HG03060 (cell line): ENCODE measurements at regions not wholly inside any gene's neighbourhood (a gene's known extent, or its start where the extent isn't known, plus 50 kb on each side); places are given as distances from the start of the nearest gene placed in this dataset.
"Not testable (repeated sequence)": the region's sequence is repeated elsewhere in the genome, so short reads cannot be mapped to it uniquely, and the experiment has no call there.

ENCODE experiments used
- ATAC-seq: cut with Tn5 transposase; IDR thresholded peaks from one replicate; pipeline ENCODE4 v1.9.1; 2021; ENCODE audit warnings: low read depth, moderate number of reproducible peaks; ENCODE audit not compliant: unreplicated experiment

DNA sequence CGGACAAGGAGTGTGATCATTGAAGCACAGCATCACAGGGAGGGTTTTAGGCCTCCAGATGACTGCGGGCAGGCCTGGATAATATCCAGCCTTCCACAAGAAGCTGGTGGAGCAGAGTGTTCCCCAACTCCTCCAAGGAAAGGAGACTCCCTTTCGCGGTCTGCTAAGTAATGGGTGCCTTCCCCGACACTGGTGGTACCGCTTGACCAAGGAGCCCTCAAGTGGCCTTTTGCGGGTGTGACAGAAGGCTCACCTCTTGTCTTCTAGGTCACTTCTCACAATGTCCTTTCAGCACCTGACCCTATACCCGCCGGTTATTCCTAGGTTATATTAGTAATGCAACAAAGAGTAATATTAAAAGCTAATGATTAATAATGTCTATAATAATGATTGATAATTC is 882.4 kb downstream of the DIPK2A start:
- ATAC-seq: not testable (repeated sequence)

DNA sequence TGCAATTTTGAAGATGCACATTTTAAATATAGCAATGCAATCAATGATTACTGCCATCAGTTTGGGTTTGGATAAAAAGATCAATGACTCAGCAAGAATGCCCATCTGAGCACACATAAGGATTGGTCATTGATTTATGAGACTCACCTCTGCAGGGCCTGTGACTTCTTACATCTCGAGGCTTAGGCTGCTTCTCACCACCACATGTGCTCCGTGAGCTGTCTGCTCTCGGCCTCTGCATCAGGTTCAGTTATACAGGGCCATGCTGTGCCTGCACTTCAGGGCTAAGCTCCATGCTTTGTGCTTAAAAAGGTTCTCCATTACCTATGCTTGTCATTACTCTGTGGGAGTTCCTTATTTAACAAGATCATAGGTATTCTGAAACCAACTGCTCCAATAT is 887.5 kb downstream of the DIPK2A start:
- ATAC-seq: no peak

DNA sequence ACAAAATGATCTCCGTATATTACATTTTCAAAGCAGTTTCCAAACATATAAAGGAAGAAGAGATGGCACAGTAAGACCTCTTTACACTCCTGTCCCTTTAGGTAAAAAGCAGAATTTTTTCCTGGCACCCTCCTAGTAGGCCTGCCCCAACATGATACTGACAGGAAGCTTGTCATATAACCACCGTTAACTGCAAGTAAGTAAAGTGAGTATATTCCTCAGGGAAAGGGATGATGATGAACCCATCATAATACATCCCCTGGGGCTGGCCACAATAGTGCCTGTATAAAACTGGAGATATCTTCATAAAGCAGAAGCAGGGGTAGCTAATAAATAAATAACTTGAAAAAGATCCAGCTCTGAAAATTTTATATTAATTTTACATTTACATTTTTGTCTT is 893.0 kb downstream of the DIPK2A start:
- no peak for ATAC-seq

DNA sequence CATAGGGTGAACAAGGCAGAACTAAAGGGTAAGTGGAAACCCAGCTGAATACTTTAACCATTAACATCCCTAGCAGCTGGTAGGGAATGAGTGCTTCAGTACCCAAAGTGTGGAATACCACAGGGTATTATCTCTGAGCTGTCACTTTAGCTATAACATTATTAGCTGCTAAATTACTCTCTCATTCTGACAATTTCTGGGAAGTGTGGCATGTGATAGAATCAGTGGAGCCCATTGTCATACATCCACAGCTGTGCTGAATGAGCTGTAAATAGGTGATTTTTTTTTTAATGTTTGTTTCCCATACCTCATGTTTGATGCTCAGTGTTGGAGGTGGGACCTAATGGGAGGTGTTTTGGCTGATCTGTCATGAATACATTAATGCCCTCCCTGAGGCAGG is 894.3 kb downstream of the DIPK2A start:
- no peak for ATAC-seq

DNA sequence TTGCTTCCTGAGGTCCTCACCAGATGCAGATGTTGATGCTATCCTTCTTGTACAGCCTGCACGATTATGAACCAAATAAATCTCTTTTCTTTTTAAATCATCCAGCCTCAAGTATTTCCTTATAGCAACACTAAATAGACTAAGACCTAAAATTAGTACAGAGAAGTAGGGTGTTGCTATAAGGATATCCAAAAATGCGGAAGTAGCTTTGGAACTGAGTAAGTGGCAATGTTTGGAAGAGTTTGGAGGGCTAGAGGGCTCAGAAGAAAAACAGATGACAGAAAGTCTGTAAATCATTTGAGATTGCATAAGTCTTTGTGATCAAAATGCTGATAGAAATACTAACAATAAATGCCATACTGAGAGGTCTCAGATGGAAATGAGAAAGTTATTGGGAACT is 894.9 kb downstream of the DIPK2A start:
- ATAC-seq: no peak

DNA sequence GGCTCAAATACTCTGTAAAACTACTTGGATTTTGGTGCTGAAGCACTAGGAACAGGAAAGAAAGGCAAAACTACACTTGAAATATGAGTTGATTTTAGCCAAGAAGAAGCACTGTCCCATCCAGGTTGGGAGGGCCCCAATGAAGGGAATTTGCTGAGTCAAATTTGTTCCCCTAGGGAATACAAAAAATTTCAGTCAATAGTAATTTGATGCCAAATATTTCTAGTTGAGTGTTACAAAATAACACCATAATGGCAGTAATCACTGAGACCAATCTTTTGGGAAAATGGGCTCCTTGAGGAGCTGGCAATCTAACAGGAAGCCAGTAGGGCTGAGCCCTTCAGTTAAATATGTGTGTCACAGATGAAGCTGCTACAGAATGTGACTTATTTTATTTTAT is 896.9 kb downstream of the DIPK2A start:
- ATAC-seq: no peak

DNA sequence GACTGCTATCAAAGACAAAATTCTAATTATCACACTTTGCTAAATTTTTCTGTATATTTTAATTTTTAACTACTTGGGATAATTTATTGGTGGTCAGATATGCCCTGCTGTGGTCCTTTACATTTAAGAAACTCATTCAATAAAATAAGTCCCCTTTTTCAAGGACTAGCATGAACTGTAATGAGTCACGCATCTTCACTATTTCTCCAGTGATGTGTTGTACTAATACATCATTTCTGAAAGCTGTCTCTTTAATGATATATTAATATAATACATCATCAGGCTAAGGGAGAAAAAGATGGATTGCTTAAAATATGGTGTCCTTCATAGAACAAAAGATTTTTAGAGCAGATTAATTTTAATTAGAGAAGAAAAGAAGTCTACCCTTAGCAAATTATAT is 901.4 kb downstream of the DIPK2A start:
- no peak for ATAC-seq

DNA sequence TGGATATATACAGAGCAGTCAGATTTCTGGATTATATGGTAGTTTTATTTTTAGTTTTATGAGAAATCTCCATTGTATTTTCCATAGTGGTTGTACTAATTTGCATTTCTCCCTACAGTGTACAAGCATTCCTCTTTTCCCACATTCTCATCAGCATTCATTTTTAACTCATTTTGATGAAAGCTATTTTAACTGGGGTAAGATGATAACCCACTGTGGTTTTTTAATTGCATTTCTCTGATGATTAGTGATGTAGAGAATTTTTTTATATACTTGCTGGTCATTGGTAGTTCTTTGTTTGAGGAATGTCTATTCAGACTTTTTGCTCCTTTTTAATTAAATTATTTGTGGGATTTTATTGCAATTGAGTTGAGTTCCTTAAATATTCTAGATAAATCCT is 903.6 kb downstream of the DIPK2A start:
- no peak for ATAC-seq

DNA sequence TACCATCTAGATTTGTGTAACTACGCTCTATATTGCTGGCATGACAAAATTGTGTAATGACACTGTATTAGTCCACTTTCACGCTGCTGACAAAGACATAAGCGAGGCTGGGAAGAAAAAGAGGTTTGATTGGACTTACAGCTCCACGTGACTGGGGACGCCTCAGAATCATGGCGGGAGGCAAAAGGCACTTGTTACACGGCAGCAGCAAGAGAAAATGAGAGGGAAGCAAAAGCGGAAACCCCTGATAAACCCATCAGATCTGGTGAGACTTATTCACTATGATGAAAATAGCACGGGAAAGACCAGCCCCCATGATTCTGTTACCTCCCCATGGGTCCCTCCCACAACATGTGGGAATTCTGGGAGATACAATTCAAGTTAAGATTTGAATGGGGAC is 905.7 kb downstream of the DIPK2A start:
- no peak for ATAC-seq

DNA sequence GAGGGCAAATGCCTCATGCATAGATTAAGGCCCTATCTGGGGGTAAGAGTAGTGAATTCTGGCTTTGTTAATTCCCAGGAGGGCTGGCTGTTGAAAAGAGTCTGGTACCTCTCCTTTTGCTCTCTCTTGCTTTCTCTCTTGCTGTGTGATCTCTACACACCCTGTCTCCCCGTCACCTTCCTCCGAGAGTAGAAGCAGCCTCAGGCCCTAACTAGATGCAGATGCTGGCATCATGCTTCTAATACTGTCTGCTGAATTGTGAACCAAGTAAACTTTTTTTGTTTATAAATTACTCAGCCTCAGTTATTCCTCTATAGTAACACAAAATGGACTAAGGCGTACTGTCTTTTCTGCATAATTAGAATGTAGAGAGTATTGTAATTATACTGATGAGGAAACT is 908.1 kb downstream of the DIPK2A start:
- ATAC-seq: no peak

DNA sequence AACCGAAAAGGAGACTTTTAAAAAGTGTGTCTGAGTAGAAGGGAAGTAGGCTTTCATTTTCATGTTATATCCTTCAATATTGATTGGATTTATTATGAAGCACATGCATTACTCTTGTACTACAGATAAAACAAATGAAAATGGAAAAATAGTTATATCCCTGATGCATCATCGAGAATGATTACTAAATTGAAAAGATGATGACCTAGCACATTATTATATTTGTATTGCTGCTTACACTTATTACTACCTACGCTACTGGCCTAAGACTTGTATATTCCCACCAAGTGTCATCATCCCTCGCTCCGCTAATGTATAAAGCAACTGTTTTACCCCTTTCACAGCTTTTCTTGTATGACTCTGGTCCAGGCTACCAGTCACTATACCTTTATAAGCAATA is 922.4 kb downstream of the DIPK2A start:
- ATAC-seq: no peak

DNA sequence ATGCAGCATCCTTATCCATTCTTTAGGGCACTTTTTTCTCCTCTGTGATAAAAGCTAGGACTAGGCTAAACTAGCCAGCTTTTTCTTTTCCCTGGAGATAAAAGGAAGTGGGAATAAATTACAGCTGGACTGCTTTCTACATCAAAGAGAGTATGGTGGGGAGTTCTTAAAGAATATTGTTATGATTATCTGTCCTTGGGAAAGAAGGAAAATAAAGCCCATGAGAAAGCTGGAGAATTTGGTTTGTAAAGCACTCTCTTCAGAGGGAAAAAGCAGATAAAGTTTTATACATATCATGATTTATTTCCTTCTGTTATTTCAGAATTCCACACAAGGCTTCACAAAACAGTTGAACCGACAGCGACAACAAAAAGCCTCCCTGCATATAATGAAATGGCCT is 923.0 kb downstream of the DIPK2A start:
- no peak for ATAC-seq

DNA sequence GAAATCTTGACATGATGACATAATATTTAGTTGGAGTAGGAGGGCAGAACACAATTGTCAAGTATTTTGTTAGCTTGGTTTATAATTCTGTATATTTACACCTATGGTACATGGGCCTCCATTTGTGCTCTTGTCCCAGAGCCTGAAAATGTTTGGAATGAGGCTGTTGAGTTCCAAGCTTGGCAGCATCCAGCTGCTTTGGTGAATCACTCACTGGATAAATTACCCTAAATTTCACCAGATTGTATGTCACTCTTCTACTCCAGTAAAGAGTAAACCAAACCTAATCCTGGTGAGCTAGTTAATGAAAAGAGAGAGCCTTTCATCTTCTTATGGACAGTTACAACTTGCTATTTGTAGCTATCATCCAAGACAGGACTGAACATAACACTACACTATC is 928.7 kb downstream of the DIPK2A start:
- ATAC-seq: no peak

DNA sequence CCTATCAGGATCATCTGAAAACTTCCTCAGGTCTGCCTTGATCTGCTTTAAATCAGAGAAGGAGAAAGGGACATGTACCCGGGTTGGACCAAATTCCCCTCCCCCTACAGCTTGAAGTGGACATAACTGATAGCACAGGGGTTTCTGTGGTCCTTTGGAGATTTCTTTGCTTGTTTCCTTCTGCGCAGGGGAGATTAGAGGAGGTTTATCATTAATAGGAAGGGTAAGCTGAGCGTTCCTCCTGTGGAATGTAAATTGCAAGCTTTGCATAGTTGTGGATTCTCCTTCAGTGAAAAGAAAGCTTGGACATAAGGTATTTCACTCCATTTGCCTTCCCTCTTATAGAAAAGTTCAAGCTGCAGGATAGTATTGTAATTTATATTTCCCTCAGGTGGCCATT is 936.0 kb downstream of the DIPK2A start:
- not testable (repeated sequence) for ATAC-seq

DNA sequence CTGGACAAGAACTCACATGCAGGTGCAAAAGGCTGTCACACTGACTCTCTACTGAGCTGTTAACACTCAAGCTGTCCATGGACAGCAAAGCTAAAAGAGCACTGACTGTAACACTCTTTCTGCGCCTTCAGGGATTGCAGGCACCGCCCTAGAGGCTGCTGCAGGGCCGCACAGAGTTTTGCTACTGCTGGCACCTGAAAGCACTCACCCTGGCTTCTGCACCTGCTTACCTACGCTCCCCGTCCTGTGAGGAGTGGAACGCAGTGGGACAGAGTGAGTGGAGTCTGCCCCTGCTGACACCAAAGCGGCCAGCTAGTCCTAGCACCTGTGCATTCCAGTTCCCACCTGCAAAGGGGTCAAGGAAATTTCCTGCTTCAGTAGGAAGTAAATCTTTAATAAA is 941.3 kb downstream of the DIPK2A start:
- no peak for ATAC-seq

DNA sequence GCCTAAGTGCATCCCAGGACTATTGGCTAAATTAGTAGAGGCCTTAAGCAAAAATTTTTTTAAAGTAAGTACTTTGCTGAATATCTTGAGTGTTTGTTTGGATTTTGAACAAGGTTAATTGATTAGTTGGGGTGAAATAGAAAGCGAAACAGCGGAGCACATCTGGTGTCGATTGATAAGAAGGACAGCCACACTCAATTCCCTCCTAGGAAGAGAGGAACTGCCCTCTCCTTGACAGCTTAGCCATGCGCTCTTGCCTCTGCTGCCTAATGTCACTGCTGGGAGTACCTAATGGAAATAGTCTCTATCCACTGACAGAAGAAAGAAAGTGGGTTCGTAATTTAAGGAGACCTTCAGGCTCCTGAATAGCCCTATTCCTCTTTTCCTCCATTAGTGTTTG is 943.6 kb downstream of the DIPK2A start:
- ATAC-seq: no peak

DNA sequence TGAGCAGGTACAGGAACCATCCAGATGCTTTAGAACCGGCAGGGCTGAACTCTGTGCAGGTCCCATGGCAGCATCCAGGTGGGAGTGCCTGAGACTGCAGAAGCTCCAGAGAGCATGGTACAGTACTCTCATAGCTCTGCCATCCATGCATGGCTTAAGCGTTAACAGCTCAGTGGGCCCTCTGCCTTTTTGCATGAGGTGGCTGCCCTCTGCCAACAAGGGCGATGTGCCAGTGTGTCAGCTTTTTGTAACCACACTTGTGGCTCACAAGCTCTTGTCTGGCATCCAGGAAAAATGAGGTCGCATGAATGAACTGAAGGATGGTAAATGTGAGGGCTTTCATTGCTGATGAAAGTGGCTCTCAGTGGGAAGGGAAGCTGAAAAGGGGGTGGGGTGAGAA is 950.1 kb downstream of the DIPK2A start:
- ATAC-seq: no peak

DNA sequence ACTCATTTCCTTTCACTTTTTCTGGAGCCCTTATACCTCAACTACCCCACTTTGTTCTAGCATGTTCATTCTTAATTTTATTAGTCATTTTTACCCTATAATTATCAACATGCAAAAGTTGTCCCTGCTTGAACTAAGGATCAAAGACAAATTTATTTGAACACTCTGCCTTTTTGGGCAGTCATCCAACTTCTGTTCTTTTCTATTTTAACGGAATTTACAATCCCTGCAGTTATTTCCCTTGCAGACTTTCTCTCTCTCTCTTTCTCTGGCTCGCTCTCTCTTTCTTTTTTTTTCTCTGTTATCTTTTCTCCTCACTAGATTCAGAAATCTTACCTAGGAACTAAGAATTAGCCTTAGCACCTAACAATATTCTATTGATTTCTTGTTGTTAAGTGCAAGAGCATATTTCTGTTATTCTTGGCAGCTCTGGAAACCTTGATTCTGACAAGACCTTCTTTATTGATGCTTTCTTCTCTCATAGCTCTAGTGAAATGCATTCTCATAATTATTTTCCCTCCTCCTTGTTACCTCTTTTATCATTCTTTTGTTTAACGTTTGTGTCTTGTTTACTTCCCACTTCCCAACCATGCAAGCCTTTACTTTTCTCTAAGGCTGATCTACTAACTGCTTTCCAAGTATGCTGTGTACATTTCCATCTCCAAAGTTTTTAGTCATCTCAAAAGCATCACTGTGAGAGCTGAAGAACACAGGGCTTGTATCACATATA is 951.6 kb downstream of the DIPK2A start:
- no peak for ATAC-seq

DNA sequence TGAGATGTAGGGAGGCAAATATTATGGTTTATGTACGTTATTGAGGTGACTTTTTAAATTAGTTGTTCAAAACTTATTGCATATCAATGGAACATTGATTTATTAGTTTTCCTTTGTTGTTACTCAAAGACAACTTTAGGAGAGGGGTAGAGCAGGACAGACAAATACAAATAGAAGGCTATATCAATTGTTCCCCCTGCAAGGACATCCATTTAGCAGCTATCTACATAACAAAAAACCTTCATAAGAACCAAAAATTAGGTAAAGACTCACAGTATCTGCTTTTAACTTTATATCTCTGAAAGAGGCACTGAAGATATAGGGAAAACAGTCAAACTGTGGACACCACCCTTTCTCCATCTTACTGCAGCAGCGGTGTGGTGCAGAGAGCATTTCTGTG is 958.8 kb downstream of the DIPK2A start:
- ATAC-seq: no peak

DNA sequence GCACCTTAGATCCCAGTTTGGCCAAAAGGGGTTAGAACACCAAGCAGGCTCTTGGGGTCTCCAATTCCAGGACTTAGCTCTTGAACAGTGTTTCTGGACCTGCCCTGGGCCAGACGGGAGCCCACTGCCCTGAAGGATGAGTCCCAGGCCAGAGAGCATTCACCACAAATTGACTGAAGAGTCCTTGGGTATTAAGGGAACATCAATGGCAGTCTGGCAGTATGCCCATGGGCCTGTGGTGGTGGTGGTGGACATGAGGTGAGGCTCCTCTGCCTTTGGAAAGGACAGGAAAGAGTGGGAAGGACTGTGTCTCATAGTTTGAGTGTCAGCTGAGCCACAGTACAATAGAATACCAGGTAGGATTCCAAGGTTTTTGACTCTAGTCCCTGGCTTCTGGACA is 960.0 kb downstream of the DIPK2A start:
- ATAC-seq: no peak

DNA sequence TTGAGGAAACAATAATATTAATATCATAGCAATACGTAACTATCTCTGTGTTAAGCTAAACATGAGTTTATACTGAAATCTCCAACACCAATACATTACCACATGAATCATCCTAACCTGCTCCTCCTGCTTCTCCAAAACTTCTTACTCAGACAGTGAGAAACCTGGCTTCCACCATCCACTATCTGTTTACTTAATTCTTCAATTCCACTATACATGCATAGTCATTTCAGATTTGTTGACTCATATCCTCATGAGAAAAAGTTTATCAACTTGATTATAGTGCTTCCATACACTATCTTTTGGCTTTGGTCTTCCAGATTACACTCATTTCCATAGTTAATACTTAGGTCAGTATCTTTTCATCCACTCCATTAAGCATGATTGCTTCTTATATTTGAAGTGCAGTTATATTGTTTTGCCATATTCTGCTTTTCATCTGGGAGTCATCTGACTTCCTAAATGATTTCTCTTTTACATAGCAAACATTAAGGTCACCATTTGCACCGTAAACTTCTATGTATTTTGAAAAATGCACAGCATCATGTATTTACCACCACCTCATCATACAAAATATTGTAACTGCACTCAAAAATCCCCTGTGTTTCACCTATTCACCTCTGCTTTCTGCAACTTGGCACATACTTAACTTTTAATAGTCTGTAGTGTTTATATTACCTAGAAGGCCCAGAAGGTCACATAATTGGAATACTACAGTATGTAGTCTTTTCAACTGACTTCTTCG is 970.6 kb downstream of the DIPK2A start:
- ATAC-seq: no peak

DNA sequence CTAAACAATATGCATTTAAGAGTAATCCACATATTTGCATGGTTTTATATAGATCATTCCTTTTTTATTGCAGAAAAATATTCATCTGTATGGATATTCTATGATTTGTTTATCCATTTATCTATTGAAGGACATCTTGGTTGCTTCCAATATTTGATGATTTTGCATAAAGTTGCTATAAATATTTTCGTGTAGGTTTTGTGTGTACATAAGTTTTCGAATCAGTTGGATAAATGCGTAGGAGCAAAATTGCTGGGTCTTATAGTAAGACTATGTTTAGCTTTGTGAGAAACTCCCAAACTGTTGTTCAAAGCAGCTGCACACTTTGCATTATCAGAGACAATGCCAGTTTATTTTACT is 971.2 kb downstream of the DIPK2A start:
- no peak for ATAC-seq
